Jurkat, Clone E6-1 (cell line): ENCODE measurements at regions not wholly inside any gene's neighbourhood (a gene's known extent, or its start where the extent isn't known, plus 50 kb on each side); places are given as distances from the start of the nearest gene placed in this dataset.
"Not testable (repeated sequence)": the region's sequence is repeated elsewhere in the genome, so short reads cannot be mapped to it uniquely, and the experiment has no call there.

ENCODE experiments used
- DNase-seq: peaks from one replicate; pipeline ENCODE4 v3.0.0-alpha.2; 2011; ENCODE audit warnings: low read depth, low spot score
- H3K4me3 ChIP-seq: 2 replicates; pipeline ENCODE4 v1.5.1; 2011; ENCODE audit warnings: mild to moderate bottlenecking, low read length, control low read depth, moderate library complexity

DNA sequence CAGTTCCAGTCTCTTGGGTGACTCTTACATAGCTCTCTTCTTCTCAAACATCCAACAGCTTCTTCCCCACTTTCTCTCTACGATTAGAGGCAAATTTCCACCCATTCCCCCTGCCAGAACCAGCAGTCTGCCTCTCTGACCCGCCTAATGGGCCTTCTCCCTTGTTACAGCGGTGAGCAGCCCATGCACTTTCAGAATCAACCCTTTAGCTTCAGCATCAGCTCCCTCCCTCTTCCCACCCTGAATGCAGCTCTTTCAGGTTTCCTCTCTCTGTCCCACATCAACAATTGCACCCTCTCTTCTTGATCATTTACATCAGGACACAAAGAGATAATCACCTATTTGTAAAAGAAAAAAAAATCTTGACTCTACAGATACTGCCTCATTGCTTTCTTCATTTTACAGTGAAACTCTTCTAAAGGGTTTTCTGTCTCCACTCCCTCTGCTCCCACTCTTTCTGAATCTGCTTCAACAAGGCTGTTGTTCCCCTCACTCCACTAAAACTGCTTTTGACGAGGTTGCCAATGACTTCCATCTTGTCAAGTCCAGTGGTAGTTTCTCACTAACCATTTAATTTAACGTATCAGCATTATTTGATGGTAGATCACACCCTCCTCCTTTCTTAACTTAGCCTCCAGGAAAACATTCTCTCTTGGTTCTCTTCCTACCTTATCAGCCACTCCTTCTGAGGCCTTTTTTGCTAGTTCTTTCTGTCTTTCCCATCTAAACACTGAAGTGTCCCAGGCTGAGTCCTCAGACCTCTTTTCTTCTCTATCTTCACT lies 106.6 kb downstream of the NPY start:
- DNase-seq = no peak
- no peak overlapping the region for H3K4me3 ChIP-seq

DNA sequence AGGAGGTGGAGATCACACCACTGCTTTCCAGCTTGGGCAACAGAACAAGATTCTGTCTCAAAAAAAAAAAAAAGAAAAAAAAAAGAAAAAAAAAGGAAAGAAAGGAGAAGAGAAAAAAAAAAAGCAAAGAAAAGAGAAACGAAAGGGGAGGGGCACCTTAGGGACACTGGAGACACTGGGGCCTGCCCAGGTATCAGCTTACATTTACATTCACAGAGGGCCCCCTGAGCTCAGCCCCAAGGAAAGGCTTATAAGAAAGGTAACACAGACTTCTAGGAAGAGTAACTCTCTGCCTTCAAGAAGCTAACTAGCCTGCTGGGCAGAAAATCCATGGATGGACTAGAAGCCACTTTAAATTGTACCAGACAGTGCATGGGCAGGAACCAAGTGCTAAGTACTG lies 108.8 kb downstream of the NPY start:
- H3K4me3 ChIP-seq = no peak overlapping the region
- no peak for DNase-seq

DNA sequence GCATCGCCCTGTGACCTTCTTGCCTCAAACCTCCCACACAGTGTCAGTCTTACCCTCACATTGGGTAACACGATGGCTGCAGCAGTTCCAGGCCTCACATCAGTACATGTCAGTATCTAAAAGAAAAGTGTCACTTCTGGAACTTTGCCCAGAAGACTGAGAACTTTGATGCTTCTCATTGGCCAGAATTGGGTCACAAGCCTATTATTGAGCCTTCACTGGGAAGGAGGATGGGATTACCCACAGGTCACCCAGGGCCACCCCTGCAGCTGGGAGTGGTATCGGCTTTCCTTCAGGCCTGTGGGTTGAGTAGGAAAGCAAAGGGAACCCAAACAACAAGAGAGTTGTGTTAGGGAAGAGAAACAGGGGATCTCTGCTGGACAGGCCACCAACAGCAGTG lies 111.5 kb downstream of the NPY start:
- no peak overlapping the region for H3K4me3 ChIP-seq
- no peak for DNase-seq

DNA sequence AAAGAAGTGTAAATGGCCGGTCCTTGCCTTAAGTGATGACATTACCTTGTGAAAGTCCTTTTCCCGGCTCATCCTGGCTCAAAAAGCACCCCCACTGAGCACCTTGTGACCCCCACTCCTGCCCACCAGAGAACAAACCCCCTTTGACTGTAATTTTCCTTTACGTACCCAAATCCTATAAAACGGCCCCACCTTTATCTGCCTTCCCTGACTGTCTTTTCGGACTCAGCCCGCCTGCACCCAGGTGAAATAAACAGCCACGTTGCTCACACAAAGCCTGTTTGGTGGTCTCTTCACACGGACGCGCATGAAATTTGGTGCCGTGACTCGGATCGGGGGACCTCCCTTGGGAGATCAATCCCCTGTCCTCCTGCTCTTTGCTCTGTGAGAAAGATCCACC lies 112.4 kb downstream of the NPY start:
- DNase-seq, H3K4me3 ChIP-seq: not testable (repeated sequence)

DNA sequence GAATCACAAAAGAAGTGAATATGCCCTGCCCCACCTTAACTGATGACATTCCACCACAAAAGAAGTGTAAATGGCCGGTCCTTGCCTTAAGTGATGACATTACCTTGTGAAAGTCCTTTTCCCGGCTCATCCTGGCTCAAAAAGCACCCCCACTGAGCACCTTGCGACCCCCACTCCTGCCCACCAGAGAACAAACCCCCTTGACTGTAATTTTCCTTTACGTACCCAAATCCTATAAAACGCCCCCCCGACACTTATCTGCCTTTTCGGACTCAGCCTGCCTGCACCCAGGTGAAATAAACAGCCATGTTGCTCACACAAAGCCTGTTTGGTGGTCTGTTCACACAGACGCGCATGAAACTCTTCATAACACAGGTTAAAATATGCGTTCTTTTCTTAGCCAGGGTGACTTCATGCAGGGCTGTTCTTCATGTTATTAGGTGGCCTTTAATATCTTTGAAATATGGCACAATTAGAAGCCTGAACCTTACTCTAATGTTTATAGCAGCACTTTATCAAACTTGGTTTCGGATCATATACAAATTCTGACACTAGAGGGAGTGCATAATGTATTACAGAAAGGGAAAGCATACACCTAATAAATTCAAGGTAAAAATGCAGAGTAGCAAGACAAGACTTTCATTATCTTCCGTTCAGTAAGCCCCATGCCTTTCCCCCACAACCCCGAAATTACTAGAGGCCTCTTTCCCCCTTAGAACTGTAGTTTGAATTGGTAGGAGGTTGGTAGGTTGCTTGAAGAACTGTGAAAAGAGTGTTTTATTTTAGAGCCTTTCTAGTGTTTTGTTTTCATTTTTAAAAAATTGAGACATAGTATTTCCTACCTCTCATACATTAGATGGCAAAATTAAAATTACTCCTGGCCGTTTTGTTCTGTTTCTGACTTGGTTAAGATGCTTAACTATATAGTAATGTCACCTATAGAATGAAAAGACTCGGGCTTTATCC lies 117.9 kb downstream of the NPY start:
- H3K4me3 ChIP-seq = no peak overlapping the region
- DNase-seq = peak; percentile 38

DNA sequence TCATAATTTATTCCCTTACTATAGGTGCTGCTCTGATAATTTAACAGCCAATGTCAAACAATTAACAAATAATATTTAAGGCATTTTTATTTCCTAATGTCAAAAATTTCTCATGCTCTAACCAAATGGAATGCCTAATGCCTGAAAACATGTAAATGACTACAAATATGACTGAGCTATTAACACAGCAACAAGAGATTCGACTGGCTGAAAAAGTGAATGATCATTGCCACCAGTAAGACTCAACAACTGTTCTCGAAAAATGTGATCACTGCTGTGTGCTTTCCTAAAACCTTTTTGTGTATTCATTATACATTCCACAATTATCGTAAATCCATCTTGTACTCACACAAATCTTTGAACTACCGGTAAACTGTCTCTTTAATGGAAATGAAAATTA lies 118.7 kb downstream of the NPY start:
- no peak overlapping the region for H3K4me3 ChIP-seq
- no peak for DNase-seq

DNA sequence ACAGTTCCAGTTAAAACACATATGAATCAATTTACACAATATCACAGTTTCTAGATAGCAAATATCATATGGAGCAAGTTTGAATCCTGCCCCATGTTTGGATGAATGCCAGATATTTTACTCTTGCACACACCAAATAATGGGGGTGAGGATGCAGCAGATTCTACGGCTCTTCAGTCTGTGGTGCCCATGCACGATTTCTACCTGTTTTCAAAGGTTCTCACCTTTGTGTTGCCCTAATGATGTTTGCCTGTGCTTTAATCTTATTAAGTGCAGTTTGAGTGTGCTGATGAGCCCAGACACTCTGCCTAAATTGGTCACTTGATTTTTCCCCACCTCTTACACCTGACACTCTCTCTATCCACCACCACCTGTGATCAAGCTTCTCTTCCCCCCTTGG lies 119.6 kb downstream of the NPY start:
- H3K4me3 ChIP-seq = no peak overlapping the region
- no peak for DNase-seq

DNA sequence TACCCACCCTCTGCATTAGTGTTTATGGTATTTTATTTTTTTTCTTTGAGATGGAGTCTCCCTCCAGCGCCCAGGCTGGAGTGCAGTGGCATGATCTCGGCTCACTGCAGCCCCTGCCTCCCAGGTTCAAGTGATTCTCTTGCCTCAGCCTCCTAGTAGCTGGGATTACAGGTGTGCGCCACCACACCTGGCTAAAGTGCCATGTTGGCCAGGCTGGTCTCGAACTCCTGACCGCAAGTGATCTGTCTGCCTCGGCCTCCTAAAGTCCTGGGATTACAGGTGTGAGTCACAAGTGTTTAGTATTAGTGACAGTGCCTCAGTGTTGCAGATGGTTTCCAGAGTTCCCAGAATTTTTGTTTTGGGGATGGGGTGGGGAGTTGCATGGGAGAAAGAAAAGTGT lies 120.3 kb downstream of the NPY start:
- no peak overlapping the region for H3K4me3 ChIP-seq
- no peak for DNase-seq

DNA sequence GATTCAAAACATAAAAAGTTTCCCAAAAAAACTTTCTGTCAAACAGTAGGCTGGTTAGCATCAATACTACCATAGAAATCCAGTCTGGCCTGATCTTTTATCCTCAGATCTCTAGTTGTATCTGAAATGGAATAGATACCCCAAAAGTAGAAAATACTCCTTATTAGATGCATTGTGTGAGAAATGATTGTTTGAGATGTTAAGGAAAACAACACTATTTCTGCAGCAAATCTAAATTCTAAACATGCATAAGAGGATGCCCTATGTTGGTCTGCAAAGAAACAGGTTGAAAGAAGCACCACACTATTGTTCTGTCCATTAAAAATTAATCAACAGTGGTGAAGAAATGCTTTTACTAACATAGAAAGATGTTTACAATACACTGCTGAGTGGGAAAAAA lies 121.0 kb downstream of the NPY start:
- no peak for DNase-seq
- no peak overlapping the region for H3K4me3 ChIP-seq

DNA sequence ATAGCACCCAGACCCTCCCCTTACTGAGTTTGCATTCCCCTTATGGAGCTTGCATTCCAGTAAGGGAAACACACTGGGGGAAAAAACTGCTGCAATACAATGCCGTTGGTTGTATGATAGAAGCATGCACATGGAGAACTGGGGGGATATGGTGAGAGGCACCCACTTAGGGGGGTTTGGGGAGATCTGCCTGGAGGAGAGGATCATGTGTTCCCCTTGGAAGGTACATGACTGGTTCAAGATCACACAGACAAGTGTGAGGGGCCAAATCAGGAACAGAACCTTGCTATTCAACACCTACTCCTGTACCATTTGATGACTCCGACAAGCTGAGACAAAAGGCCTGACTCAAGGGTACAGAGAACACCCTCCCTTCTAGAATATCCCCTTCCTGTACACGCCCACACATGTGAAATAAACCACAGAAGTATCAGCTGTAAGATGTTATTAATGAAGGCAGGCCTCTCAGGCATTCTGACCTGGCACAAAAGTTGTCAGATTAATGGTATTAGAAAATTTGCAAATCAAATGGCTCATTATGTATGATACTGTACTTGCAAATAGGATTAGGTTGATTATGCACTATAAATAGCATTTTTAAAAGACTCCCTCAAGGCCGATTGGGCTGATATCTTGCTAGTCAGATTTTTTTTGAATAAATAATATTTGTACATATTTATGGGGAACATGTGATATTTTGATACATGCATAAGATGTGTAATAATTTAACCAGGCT lies 122.2 kb downstream of the NPY start:
- no peak overlapping the region for H3K4me3 ChIP-seq
- peak; percentile 12 for DNase-seq

DNA sequence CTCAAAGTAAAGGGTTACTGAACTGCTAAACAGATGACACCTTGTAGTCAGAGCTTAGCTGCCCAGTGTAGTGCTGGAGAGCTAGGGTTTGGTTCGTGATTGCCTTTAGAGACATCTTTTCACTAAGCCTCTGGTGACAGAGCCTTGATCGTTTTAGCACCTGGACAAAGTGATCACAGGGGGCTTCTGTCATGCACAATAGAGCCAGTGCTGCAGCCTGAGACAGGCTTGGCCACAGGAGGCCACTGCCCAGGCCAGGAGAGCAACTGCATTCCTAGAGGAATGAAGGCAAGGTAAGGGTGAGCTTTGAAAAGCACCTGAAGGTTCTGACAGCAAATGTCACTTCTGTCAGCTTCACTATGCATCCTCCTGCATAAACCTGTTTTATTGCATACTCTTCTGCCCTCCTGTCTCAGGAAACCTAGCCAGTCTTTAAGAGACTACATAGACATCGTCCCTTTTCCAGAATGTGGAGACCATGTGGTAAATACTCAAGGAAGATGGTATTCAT lies 122.9 kb downstream of the NPY start:
- no peak overlapping the region for H3K4me3 ChIP-seq
- no peak for DNase-seq

DNA sequence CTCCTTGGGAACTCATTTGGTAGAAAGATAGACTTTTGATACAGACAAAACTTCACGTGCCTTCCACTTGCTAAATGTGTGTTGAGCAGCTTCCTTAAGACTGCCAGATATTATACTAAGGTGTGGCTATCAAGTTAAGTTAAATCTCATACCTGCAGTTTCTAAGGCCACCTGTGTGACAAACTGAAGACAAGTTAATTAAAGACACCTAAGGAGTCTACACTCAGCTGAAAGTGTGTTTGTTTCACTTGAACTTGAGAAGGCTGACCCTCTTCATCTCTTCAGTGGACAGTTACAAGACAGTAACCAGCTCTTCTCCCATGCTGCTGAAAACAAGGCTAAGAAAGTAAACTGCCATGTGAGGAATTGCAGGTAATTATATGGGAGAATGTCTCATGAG lies 124.0 kb downstream of the NPY start:
- H3K4me3 ChIP-seq = no peak overlapping the region
- no peak for DNase-seq

DNA sequence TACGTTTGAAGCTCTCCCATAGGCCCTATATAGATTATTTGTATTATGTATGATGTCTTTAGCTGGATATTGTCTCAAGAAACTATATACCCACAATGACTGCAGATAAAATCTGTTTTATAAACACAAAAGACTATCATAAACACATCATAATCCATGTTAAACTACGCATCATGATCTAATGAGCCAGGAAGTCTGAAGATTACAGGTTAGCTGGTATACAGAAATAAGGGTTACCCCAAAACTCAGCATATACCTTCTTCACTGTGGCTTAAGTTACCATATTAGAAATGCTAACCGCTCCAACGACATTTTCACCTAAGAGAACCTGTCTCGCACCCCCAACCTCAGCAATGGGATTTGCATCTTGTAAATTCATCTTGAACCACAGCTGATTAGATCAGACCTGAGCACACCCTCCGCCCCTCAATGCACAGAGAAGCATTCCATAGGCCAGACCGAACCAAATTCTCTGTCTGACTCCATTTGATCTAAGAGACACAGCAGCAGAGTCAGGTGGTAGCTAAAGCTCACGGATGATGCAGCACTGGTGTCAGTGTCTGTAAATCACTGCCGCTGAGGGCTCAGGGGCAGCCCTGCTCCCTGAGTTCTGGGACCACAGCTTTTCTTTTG lies 124.9 kb downstream of the NPY start:
- H3K4me3 ChIP-seq = no peak overlapping the region
- no peak for DNase-seq

DNA sequence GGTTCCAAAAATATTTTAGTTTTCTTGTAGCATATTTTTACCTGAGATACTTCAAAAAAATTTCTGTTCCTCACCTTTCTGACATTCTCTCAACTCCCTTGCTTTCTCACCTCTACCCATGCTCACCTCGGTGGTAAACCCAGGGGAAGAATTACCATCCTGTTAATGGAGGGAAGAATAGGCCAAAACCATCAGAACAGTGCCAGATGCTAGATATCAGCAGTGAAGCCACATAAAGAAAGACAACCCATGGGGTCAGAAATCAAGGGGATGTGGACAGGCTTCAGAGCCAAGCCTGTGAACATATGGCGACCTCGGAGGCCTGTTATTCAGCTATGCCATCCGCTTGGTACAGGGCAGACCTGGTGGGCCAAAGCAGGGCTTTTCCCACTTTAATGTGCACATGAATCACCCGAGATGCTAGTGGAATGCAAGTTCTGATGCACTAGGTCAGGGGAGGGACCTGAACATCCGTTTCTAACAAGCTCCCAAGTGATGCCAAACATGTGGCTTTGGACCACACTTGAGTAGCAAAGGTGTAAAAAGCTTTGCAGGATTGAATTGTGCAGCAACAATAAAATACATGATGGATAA lies 125.5 kb downstream of the NPY start:
- DNase-seq = no peak
- no peak overlapping the region for H3K4me3 ChIP-seq

DNA sequence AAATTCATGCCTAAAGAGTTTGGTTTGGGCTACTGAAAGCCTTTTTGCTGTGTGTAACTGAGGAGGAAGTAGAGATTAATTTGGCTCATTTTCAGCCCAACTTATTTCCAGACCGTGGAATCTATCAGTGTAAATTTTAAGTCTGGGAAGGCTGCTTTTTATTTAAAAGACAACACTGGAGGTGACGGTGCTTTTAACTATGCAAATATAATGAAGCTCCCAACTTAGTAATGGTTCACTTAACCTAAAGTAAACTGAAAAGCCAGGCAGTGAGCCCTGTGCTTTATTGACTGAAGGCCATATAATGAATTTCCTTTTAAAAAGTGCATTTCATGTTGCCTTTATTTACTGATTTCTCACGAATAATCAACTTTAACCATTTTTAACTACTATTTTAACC lies 127.2 kb downstream of the NPY start:
- H3K4me3 ChIP-seq = no peak overlapping the region
- no peak for DNase-seq

DNA sequence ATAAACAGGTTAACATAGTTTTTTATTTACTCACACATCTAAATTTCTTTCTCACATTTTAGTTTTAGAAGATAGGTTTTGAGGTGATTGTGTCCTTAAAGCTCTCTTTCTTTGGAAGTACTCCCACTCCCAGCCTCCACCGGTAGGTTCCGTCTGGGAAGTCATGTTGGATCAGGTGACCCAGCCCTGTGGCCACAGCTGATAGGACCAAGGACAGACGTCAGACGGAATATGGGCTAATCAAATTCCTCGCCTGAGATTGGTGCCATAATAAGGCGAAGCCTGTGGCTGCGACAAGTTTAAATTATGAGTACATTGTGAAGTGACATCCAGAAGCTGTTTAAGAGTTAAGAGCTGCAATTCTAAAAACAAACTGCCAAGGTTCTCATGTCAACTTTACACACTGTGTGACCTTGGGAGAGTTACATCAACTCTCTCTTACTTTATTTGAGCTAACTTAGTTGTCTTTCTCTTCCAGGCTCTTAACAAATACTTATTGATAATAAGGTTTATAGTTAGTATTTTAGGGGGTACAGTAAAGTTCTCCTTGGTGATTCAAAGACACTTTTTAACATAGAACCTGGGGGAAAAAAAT lies 133.6 kb downstream of the NPY start:
- no peak overlapping the region for H3K4me3 ChIP-seq
- no peak for DNase-seq

DNA sequence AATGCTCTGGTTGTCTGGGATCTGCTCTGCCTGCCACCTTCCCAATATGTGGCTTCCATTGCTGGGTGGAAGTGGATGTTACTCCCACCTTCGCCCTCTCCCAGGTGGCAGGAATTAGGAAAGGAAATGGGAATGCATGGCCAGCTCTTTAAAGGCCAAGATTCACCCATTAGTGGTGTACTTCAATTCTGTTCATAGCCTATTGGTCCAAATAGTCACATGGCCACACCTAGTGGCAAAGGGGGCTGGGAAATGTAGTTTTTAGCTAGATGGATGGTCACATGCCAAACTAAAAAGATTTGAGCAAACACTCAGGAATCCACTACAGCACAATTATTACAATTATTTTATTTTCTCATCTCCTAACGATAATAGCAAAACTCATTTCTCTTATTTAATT lies 135.1 kb downstream of the NPY start:
- H3K4me3 ChIP-seq = no peak overlapping the region
- no peak for DNase-seq

DNA sequence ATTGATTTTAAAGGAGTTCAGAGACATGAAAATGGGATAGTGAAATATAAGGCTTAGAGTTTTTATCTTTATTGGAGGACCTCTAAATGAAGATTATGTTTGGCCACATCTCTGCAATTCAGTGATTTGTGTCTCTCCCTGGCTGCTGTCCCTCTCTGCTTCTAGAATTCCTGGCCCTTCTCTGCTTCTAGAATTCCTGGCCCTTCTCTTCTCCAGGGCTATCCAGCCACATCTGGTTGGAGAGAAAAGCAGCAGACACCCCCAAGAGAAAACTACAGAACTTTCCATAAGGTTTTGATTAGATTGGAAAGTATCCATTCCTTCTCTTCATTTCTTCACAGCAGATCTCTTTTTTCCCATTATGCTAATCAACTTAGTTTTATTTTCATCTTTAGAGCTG lies 135.5 kb downstream of the NPY start:
- H3K4me3 ChIP-seq = no peak overlapping the region
- no peak for DNase-seq
